HCT116 (cell line): ENCODE measurements at regions not wholly inside any gene's neighbourhood (a gene's known extent, or its start where the extent isn't known, plus 50 kb on each side); places are given as distances from the start of the nearest gene placed in this dataset.

Source experiments
- ATAC-seq: fragments of 200-7000 bp; cut with Tn5 transposase; 2 replicates; pipeline ENCODE4 v1.9.1; 2020; ENCODE audit warnings: mild to moderate bottlenecking, moderate library complexity
- BruUV-seq: library from RNA; stranded (reverse); fragments of 400-500 nt; replicated peaks from 2 replicates; lab custom pipeline; 2021; lab: Mats Ljungman, UMichigan
- CTCF ChIA-PET: fragments of 300-600 bp; sonication (Branson Sonifier 250); formaldehyde crosslinking; loops from one replicate; lab custom pipeline; 2021; ENCODE audit warnings: antibody characterized with exemption; lab: Charles Lee
- POLR2A ChIA-PET: fragments of 300-600, 350-600 bp; sonication (Branson Sonifier 250); formaldehyde crosslinking; loops from one replicate; lab custom pipeline; 2021; ENCODE audit warnings: antibody characterized with exemption; lab: Charles Lee
- RAD21 ChIA-PET, 2 experiments: fragments of 300-600 bp; sonication (Branson Sonifier 250); formaldehyde crosslinking; loops; one replicate each; lab custom pipeline; 2023; ENCODE audit warnings: low total read pairs in 2 of 2; ENCODE audit not compliant: uncharacterized antibody in 2 of 2, unreplicated experiment in 2 of 2, low non-redundant PET in 1 of 2; lab: Charles Lee
- DNase-seq: peaks from one replicate; pipeline ENCODE4 v3.0.0-alpha.2; 2010; ENCODE audit warnings: low read depth, low spot score
- H2AFZ ChIP-seq: fragments of 200-600 bp; shearing (Covaris generic), sonication (generic); 2 replicates; pipeline ENCODE4 v1.6.1; 2017; ENCODE audit warnings: low read depth, mixed run types, mixed read lengths, antibody characterized with exemption, low read length; ENCODE audit not compliant: poor library complexity, severe bottlenecking
- H3K27ac ChIP-seq: 2 replicates; pipeline ENCODE4 v1.5.1; 2012; ENCODE audit warnings: low read depth, low read length
- H3K27me3 ChIP-seq: fragments of 200-600 bp; sonication (generic); 2 replicates; pipeline ENCODE4 v1.6.1; 2016; ENCODE audit warnings: mixed run types, low read length, mixed read lengths; ENCODE audit not compliant: insufficient read depth
- H3K36me3 ChIP-seq, 2 experiments: fragments of 200-500 bp in 1 of 2; fragments of 200-600 bp in 1 of 2; sonication (Bioruptor generic) in 1 of 2; sonication (generic) in 1 of 2; 2 replicates each; pipeline versions ENCODE4 v1.5.1 to v1.6.1; 2014 to 2016; ENCODE audit warnings: low read length in 2 of 2, inconsistent platforms in 1 of 2, mixed read lengths in 1 of 2, mixed run types in 1 of 2; ENCODE audit not compliant: insufficient read depth in 2 of 2, control insufficient read depth in 1 of 2
- H3K4me1 ChIP-seq, 2 experiments: fragments of 200-600 bp in 1 of 2; sonication (generic) in 1 of 2; 2 replicates each; pipeline versions ENCODE4 v1.5.1 to v1.6.1; 2012 to 2017; ENCODE audit warnings: low read length in 2 of 2, inconsistent platforms in 1 of 2, mild to moderate bottlenecking in 1 of 2, mixed read lengths in 1 of 2, mixed run types in 1 of 2, moderate library complexity in 1 of 2; ENCODE audit not compliant: insufficient read depth in 2 of 2, control insufficient read depth in 1 of 2
- H3K4me2 ChIP-seq: fragments of 200-600 bp; sonication (generic); 2 replicates; pipeline ENCODE4 v1.6.1; 2017; ENCODE audit warnings: mixed run types, low read length, mixed read lengths
- H3K4me3 ChIP-seq, 2 experiments: fragments of 200-600 bp in 1 of 2; sonication (generic) in 1 of 2; replicated peaks in 1 of 2; 2 replicates each; pipeline ENCODE4 v1.5.1; 2011 to 2016; ENCODE audit warnings: low read length in 2 of 2, control low read depth in 1 of 2, low read depth in 1 of 2, mild to moderate bottlenecking in 1 of 2, mixed read lengths in 1 of 2, mixed run types in 1 of 2
- H3K79me2 ChIP-seq: fragments of 200-600 bp; sonication (generic); 2 replicates; pipeline ENCODE4 v1.6.1; 2017; ENCODE audit warnings: mild to moderate bottlenecking, mixed run types, low read length, moderate library complexity, mixed read lengths; ENCODE audit not compliant: insufficient read depth
- H3K9ac ChIP-seq: fragments of 200-600 bp; sonication (generic); 2 replicates; pipeline ENCODE4 v1.6.1; 2016; ENCODE audit warnings: low read length, mixed read lengths
- H3K9me2 ChIP-seq: fragments of 200-600 bp; sonication (generic), shearing (Covaris generic); 2 replicates; pipeline ENCODE4 v1.6.1; 2017; ENCODE audit warnings: mixed run types, mild to moderate bottlenecking, moderate library complexity; ENCODE audit not compliant: insufficient read depth
- H3K9me3 ChIP-seq, 2 experiments: fragments of 200-500 bp in 1 of 2; fragments of 200-600 bp in 1 of 2; sonication (Bioruptor generic) in 1 of 2; sonication (generic) in 1 of 2; 2 replicates each; pipeline ENCODE4 v1.6.1; 2014 to 2017; ENCODE audit warnings: low read length in 2 of 2, mixed read lengths in 2 of 2, inconsistent platforms in 1 of 2, low read depth in 1 of 2, mild to moderate bottlenecking in 1 of 2, mixed run types in 1 of 2, moderate library complexity in 1 of 2; ENCODE audit not compliant: control insufficient read depth in 1 of 2, insufficient read depth in 1 of 2
- H4K20me1 ChIP-seq: fragments of 200-600 bp; sonication (generic), shearing (Covaris generic); 2 replicates; pipeline ENCODE4 v1.6.1; 2017; ENCODE audit warnings: mixed run types, mild to moderate bottlenecking, moderate library complexity; ENCODE audit not compliant: insufficient read depth
- CBX3 ChIP-seq: IDR thresholded peaks from 2 replicates; pipeline ENCODE4 v1.6.1; 2012; ENCODE audit warnings: low read depth
- CEBPB ChIP-seq: IDR thresholded peaks from 2 replicates; pipeline ENCODE4 v1.6.1; 2012; ENCODE audit warnings: low read depth
- EGR1 ChIP-seq: IDR thresholded peaks from 2 replicates; pipeline ENCODE4 v1.6.1; 2012; ENCODE audit warnings: low read depth
- ELF1 ChIP-seq: IDR thresholded peaks from 2 replicates; pipeline ENCODE4 v1.6.1; 2012; ENCODE audit warnings: low read depth, borderline replicate concordance
- EZH2 ChIP-seq: fragments of 200-600 bp; sonication (generic); IDR thresholded peaks from 2 replicates; pipeline ENCODE4 v1.6.1; 2017; ENCODE audit warnings: antibody characterized with exemption, mixed run types
- EZH2phosphoT487 ChIP-seq: fragments of 200-600 bp; IDR thresholded peaks from 2 replicates; pipeline ENCODE4 v1.6.1; 2018; ENCODE audit warnings: antibody characterized with exemption, borderline replicate concordance
- FOSL1 ChIP-seq: IDR thresholded peaks from 2 replicates; pipeline ENCODE4 v1.6.1; 2012; ENCODE audit warnings: low read depth
- JUND ChIP-seq: IDR thresholded peaks from 2 replicates; pipeline ENCODE4 v1.6.1; 2012
- POLR2A ChIP-seq: IDR thresholded peaks from 2 replicates; pipeline ENCODE4 v1.7.0; 2011; ENCODE audit warnings: borderline replicate concordance; ENCODE audit not compliant: insufficient read depth, insufficient read length; ENCODE audit errors: extremely low read depth
- POLR2AphosphoS5 ChIP-seq: IDR thresholded peaks from 2 replicates; pipeline ENCODE4 v1.6.1; 2011; ENCODE audit warnings: mild to moderate bottlenecking, low read depth, low read length, moderate library complexity
- RAD21 ChIP-seq: IDR thresholded peaks from 2 replicates; pipeline ENCODE4 v1.6.1; 2012; ENCODE audit warnings: low read depth, mild to moderate bottlenecking
- SIN3A ChIP-seq: IDR thresholded peaks from 2 replicates; pipeline ENCODE4 v1.6.1; 2012; ENCODE audit warnings: low read depth
- SP1 ChIP-seq: IDR thresholded peaks from 2 replicates; pipeline ENCODE4 v1.6.1; 2012; ENCODE audit warnings: low read depth
- SRF ChIP-seq: IDR thresholded peaks from 2 replicates; pipeline ENCODE4 v1.6.1; 2012; ENCODE audit warnings: low read depth
- TCF7L2 ChIP-seq: IDR thresholded peaks from 2 replicates; pipeline ENCODE4 v1.7.0; 2011; ENCODE audit warnings: borderline replicate concordance, inconsistent platforms; ENCODE audit not compliant: insufficient read depth, insufficient read length; ENCODE audit errors: extremely low read depth
- ZFX ChIP-seq: fragments of 450-650 bp; IDR thresholded peaks from 2 replicates; pipeline ENCODE4 v1.6.1; 2017
- ZNF274 ChIP-seq: fragments of 200-500 bp; sonication (Bioruptor generic); IDR thresholded peaks from 2 replicates; pipeline ENCODE4 v1.6.1; 2014; ENCODE audit warnings: mild to moderate bottlenecking, low read depth, low read length, inconsistent platforms
- intact Hi-C: fragments of 100-400 bp; cut with micrococcal nuclease; formaldehyde crosslinking; loops from 2 replicates; pipeline ENCODE4 v1.10.0; 2022
- TF ChIP-seq, protein P1 (sequence below): IDR thresholded peaks from 2 replicates; pipeline ENCODE4 v1.6.1; 2011; ENCODE audit warnings: mild to moderate bottlenecking, low read length, moderate library complexity; ENCODE audit not compliant: insufficient replicate concordance; ENCODE audit errors: extremely low read depth
- TF ChIP-seq, protein P2 (sequence below): IDR thresholded peaks from 2 replicates; pipeline ENCODE4 v1.6.1; 2012; ENCODE audit warnings: low read depth
- TF ChIP-seq, protein P3 (sequence below): IDR thresholded peaks from 2 replicates; pipeline ENCODE4 v1.6.1; 2012

DNA sequence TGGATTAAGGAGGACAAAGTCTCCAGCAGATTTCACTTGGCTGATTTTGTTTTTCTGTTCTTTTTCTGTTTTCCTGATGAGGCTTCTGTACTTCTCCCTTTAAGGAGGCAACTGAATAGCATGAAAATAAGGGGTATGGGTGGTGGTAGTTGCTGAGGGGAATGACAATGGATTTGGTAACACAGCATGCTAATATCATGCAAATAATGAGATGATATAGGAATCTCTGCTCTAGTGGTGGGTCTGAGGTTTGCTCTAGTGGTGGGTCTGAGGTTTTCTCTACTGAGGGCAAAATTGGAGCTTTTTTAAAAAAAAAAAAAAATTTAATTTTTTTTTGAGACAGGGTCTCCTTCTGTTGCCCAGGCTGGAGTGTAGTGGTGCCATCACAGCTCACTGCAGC lies 139.7 kb downstream of the C9orf152 start (continued):
- TF ChIP-seq, protein P1, sequence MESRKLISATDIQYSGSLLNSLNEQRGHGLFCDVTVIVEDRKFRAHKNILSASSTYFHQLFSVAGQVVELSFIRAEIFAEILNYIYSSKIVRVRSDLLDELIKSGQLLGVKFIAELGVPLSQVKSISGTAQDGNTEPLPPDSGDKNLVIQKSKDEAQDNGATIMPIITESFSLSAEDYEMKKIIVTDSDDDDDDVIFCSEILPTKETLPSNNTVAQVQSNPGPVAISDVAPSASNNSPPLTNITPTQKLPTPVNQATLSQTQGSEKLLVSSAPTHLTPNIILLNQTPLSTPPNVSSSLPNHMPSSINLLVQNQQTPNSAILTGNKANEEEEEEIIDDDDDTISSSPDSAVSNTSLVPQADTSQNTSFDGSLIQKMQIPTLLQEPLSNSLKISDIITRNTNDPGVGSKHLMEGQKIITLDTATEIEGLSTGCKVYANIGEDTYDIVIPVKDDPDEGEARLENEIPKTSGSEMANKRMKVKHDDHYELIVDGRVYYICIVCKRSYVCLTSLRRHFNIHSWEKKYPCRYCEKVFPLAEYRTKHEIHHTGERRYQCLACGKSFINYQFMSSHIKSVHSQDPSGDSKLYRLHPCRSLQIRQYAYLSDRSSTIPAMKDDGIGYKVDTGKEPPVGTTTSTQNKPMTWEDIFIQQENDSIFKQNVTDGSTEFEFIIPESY = no peak
- no peak for TF ChIP-seq ZNF274
- no peak for TF ChIP-seq JUND
- no peak for TF ChIP-seq EZH2

DNA sequence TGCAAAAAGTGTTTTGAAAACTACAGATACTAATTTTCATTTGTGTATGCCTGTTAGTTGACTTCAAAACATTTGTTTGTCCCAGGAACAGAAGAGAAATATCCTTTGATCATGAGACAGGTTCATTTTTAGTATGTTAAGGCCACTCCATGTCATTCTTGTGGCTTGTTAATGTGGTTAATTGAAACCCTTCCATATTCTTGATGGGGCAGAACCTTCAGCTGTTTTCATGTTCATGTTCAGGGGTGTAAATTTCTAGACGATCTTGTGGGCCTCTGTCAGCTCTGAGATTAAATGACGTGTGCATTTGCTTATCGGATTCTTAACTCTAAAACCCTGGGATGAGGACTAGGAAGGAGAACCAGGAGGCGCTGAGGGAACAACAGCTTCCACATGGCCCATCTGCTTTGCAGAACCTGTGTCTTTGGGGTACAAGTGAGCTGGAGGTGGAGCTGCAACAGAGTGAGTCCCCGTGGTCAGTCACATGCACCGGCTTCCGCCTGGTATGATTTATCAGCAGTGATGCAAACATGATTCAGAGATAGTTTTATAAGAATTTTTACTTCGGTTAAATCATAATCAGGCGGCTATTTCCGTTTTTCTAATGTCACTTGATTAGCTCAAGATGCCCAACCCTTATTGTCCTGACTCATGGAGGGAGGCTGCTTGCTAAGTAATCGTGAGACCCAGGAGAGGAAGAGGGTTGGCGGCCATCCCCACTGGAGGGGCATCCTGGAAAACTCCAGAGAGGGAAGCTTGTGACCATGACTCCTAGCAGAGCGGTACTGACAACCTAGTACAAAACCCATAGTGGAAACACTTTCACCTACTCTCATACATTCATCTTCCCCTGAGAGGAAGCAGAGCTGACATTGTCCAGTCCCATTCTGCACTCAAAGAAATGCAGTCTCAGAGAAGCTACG lies 138.4 kb downstream of the C9orf152 start:
- Histone ChIP-seq H3K9me3 (no peaks in the 10 kb centered on the region), H3K4me2 (no peak overlapping the region), H3K9me2 (no peaks in the 10 kb centered on the region), H3K27ac (no peak overlapping the region), H3K27me3 (no peaks in the 10 kb centered on the region), H3K36me3 (no peaks in the 10 kb centered on the region), H3K79me2 (peaks cover 91% of the 10 kb centered on the region), H2AFZ (no peak overlapping the region), H3K9ac (no peak overlapping the region), H3K4me3 (no peak overlapping the region), H4K20me1 (peaks cover 8% of the 10 kb centered on the region; the same call in 1 of the 2 replicates), H3K4me1 (no peaks in the 10 kb centered on the region)
- no peak for ATAC-seq
- no TSS peak for BruUV-seq
- DNase-seq = no peak
- POLR2A ChIA-PET = no interaction called here
- CTCF ChIA-PET = interaction anchor here (0.9 kb wide), 1 partner anchor 166 kb away, joined by 3 read pairs; no protein-coding TSS in a partner anchor
- RAD21 ChIA-PET = no interaction called here
- intact Hi-C loops = no loop called here
- TF ChIP-seq POLR2A = no peak
- TF ChIP-seq TCF7L2 = no peak
- TF ChIP-seq EZH2phosphoT487 = no peak
- TF ChIP-seq, protein P2, sequence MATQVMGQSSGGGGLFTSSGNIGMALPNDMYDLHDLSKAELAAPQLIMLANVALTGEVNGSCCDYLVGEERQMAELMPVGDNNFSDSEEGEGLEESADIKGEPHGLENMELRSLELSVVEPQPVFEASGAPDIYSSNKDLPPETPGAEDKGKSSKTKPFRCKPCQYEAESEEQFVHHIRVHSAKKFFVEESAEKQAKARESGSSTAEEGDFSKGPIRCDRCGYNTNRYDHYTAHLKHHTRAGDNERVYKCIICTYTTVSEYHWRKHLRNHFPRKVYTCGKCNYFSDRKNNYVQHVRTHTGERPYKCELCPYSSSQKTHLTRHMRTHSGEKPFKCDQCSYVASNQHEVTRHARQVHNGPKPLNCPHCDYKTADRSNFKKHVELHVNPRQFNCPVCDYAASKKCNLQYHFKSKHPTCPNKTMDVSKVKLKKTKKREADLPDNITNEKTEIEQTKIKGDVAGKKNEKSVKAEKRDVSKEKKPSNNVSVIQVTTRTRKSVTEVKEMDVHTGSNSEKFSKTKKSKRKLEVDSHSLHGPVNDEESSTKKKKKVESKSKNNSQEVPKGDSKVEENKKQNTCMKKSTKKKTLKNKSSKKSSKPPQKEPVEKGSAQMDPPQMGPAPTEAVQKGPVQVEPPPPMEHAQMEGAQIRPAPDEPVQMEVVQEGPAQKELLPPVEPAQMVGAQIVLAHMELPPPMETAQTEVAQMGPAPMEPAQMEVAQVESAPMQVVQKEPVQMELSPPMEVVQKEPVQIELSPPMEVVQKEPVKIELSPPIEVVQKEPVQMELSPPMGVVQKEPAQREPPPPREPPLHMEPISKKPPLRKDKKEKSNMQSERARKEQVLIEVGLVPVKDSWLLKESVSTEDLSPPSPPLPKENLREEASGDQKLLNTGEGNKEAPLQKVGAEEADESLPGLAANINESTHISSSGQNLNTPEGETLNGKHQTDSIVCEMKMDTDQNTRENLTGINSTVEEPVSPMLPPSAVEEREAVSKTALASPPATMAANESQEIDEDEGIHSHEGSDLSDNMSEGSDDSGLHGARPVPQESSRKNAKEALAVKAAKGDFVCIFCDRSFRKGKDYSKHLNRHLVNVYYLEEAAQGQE = no peak
- TF ChIP-seq, protein P3, sequence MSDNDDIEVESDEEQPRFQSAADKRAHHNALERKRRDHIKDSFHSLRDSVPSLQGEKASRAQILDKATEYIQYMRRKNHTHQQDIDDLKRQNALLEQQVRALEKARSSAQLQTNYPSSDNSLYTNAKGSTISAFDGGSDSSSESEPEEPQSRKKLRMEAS = no peak
- TF ChIP-seq SRF = no peak
- no peak for TF ChIP-seq FOSL1
- no peak for TF ChIP-seq JUND
- no peak for TF ChIP-seq SP1
- no peak for TF ChIP-seq SIN3A
- TF ChIP-seq EZH2 = no peak
- TF ChIP-seq CBX3 = no peak
- TF ChIP-seq ZFX = no peak
- no peak for TF ChIP-seq ZNF274
- TF ChIP-seq CEBPB = no peak
- TF ChIP-seq EGR1 = no peak
- TF ChIP-seq POLR2AphosphoS5 = no peak
- no peak for TF ChIP-seq RAD21
- TF ChIP-seq ELF1 = no peak
